AG09319 (cell line): ENCODE measurements at regions not wholly inside any gene's neighbourhood (a gene's known extent, or its start where the extent isn't known, plus 50 kb on each side); places are given as distances from the start of the nearest gene placed in this dataset.
"Not testable (repeated sequence)": the region's sequence is repeated elsewhere in the genome, so short reads cannot be mapped to it uniquely, and the experiment has no call there.

ENCODE experiments used
- DNase-seq: peaks from one replicate; pipeline ENCODE4 v3.0.0-alpha.2; 2010; ENCODE audit warnings: low read depth; ENCODE audit errors: extremely low read depth
- TF ChIP-seq, protein P1 (sequence below): IDR thresholded peaks from 2 replicates; pipeline ENCODE4 v1.5.1; 2011; ENCODE audit warnings: low read depth, mild to moderate bottlenecking, inconsistent platforms, low read length, moderate library complexity

DNA sequence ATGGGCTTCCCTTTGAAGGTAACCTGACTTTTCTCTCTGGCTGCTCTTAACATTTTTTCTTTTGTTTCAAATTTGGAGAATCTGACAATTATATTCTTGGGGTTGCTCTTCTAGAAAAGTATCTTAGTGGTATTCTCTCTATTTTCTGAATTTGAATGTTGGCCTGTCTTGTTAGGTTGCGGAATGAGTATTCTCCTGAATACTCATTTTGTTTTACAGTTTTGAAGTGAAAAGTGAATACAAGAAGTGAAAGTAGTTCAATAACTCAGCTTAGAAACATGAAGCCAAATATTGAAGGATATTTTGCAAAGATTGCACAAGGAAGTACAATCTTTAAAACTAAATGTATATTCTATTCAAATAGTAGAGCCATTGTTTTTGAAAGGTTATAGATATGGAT lies 120.2 kb upstream of the MAP3K4 start:
- TF ChIP-seq, protein P1, sequence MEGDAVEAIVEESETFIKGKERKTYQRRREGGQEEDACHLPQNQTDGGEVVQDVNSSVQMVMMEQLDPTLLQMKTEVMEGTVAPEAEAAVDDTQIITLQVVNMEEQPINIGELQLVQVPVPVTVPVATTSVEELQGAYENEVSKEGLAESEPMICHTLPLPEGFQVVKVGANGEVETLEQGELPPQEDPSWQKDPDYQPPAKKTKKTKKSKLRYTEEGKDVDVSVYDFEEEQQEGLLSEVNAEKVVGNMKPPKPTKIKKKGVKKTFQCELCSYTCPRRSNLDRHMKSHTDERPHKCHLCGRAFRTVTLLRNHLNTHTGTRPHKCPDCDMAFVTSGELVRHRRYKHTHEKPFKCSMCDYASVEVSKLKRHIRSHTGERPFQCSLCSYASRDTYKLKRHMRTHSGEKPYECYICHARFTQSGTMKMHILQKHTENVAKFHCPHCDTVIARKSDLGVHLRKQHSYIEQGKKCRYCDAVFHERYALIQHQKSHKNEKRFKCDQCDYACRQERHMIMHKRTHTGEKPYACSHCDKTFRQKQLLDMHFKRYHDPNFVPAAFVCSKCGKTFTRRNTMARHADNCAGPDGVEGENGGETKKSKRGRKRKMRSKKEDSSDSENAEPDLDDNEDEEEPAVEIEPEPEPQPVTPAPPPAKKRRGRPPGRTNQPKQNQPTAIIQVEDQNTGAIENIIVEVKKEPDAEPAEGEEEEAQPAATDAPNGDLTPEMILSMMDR: no peak
- no peak for DNase-seq

DNA sequence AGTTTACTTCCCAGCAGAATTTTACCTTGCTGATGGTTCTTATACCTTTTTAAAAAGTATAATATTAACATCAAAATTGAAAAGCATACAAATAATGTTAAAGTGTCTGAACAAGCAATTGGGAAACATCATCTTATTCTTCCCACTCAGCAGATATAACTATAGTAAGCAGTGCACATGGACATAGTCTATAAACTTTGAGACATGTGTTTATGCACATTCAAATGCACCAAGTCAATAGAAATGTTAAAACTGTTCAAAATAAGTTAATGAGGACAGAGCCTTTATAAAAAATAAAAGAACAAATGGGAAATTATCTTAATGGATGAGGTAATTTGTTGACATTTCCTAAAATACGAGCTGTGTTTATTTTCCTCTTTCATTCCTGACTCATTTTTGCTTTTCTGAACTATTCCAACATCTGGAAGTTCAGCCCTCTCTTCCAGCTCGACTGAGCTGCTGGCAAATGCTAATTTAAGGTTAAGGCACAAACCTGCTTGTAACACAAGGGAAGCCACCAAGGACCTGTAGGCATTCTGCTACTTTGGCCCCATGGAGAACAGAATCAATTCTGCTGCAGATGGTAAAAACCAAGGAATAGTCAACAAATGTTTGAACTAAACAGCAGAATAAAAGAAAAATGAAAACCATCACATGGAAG lies 110.3 kb upstream of the MAP3K4 start:
- TF ChIP-seq, protein P1: no peak
- DNase-seq: no peak

- DNase-seq: no peak
- TF ChIP-seq, protein P1: no peak
These were observed 109.6 kb upstream of the MAP3K4 start for GRCh38 chr6:160882006-160882405.

DNA sequence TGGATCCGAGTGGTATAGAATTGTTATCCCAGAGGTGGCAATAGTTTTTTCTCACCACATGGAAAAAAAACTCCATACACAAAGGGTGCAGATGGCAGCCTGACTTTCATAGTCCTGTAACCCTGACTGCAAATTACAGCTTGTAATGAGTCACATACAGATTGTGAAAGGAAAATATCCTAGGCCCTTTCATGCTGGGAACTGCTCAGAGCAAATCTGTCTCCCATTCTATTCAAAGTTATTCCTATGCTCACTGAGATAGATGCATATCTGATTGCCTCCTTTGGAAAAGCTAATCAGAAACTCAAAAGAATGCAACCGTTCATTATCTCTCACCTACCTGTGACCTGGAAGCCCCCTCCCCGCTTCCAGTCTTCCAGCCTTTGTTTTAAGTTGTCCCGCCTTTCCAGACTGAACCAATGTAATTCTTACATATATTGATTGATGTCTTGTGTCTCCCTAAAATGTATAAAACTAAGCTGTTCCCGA lies 108.7 kb upstream of the MAP3K4 start:
- no peak for DNase-seq
- TF ChIP-seq, protein P1: no peak

- TF ChIP-seq, protein P1: no peak
- DNase-seq: no peak
These were observed 108.0 kb upstream of the MAP3K4 start for GRCh38 chr6:160883560-160883959.

DNA sequence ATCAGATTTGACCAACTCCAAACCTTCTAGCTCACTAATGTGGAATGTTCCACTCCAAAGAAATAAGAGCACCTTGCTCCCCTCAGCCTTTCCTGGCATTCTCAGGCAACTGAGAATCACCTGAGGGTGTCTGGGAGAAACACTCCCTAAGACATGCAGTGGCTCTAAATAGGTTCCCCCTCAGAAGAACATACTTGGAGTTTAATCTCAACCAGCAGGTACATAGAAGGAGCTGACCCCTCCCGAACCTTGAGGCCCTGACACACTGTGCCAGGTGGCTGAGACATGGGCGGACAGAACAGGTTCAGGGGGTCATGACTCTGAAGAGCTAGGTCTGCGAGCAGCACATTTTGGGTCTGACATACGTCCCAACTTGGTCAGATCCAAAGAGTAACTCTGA lies 107.6 kb upstream of the MAP3K4 start:
- TF ChIP-seq, protein P1: no peak
- DNase-seq: no peak

DNA sequence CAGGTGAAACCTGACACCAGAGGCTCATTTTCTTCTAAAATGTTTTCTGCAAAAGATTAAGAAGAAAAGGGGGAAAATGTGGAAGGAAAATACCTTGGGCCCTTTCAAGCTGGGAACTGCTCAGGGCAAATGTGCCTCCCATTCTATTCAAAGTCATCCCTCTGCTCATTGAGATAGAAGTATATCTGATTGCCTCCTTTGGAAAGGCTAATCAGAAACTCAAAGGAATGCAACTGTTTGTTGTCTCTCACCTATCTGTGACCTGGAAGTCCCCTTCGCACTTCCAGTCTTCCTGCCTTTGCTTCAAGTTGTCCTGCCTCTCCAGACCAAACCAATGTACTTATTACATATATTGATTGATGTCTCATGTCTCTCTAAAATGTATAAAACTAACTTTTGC lies 102.4 kb upstream of the MAP3K4 start:
- not testable (repeated sequence) for DNase-seq

- TF ChIP-seq, protein P1: no peak
- DNase-seq: no peak
These were observed 99.9 kb upstream of the MAP3K4 start for GRCh38 chr6:160891690-160892089.
